Skeletal muscle tissue (tissue), 3 donors: ENCODE measurements at regions not wholly inside any gene's neighbourhood (a gene's known extent, or its start where the extent isn't known, plus 50 kb on each side); places are given as distances from the start of the nearest gene placed in this dataset.

Experiments
- H3K27ac ChIP-seq: one replicate; pipeline ENCODE4 v1.7.0; 2013; ENCODE audit warnings: mild to moderate bottlenecking, low read depth, low read length, inconsistent platforms
- H3K27me3 ChIP-seq, 3 donors: one replicate each; pipeline ENCODE4 v1.7.0; 2013; ENCODE audit warnings: low read length in 3 of 3; ENCODE audit not compliant: control insufficient read depth in 3 of 3, insufficient read depth in 3 of 3
- H3K36me3 ChIP-seq, 3 donors: one replicate each; pipeline ENCODE4 v1.7.0; 2013; ENCODE audit warnings: low read length in 3 of 3; ENCODE audit not compliant: control insufficient read depth in 3 of 3, insufficient read depth in 3 of 3
- H3K4me1 ChIP-seq, 3 donors: one replicate each; pipeline ENCODE4 v1.7.0; 2013; ENCODE audit warnings: low read length in 3 of 3, mild to moderate bottlenecking in 3 of 3; ENCODE audit not compliant: control insufficient read depth in 3 of 3, insufficient read depth in 3 of 3
- H3K4me3 ChIP-seq, 3 donors: one replicate each; pipeline ENCODE4 v1.7.0; 2013; ENCODE audit warnings: low read length in 3 of 3
- H3K9ac ChIP-seq, 3 donors: one replicate each; pipeline ENCODE4 v1.7.0; 2013; ENCODE audit warnings: low read length in 3 of 3, mild to moderate bottlenecking in 3 of 3, moderate library complexity in 2 of 3, low read depth in 1 of 3
- H3K9me3 ChIP-seq, 3 donors: one replicate each; pipeline ENCODE4 v1.7.0; 2013; ENCODE audit warnings: low read length in 3 of 3; ENCODE audit not compliant: control insufficient read depth in 3 of 3
- donor health status: Osteomylitis.

DNA sequence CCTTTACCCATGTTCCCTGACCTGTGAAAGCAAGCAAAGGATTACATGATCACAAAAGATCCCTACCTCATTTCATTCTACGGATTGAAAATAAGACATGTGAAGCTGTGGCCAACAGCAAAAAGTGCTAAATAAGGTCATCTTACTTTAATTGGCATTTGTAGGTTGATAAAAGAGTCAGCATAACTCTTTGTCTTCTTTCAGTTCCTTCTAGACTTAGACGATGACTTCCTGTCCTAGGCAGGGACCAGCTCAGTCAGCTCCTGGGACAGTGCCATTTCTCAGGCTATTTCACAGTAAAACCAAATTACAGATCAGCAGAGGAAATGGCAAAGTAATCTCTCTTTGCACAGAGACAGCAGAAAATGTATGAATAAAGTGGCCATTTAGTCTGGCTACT lies 480.7 kb downstream of the RFPL4B start:
- Histone ChIP-seq H3K4me3 (no peak overlapping the region), H3K4me1 (no peaks in the 10 kb centered on the region), H3K9ac (no peak overlapping the region), H3K27me3 (no peaks in the 10 kb centered on the region), H3K27ac (no peak overlapping the region), H3K9me3 (no peaks in the 10 kb centered on the region), H3K36me3 (no peaks in the 10 kb centered on the region)

DNA sequence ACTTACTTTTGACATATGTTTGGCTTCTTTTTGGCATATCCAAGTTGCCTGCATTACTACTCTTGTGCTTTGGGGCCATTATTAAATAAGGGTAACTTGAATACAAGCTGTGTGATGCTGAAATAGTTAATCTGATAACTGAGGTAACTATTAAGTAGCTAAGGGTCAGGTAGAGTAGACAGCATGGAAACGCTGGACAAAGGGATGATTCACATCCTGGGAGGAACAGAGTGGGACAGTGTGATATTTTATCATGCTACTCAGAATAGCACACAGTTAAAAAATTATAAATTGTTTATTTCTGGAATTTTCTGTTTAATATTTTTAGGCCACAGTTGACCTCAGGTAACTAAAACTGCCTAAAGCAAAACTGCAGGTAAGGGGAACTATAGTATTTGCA lies 483.9 kb downstream of the RFPL4B start:
- Histone ChIP-seq H3K9ac (no peak overlapping the region), H3K4me3 (no peak overlapping the region), H3K9me3 (no peaks in the 10 kb centered on the region), H3K36me3 (no peaks in the 10 kb centered on the region), H3K27me3 (no peaks in the 10 kb centered on the region), H3K4me1 (no peaks in the 10 kb centered on the region), H3K27ac (no peak overlapping the region)

DNA sequence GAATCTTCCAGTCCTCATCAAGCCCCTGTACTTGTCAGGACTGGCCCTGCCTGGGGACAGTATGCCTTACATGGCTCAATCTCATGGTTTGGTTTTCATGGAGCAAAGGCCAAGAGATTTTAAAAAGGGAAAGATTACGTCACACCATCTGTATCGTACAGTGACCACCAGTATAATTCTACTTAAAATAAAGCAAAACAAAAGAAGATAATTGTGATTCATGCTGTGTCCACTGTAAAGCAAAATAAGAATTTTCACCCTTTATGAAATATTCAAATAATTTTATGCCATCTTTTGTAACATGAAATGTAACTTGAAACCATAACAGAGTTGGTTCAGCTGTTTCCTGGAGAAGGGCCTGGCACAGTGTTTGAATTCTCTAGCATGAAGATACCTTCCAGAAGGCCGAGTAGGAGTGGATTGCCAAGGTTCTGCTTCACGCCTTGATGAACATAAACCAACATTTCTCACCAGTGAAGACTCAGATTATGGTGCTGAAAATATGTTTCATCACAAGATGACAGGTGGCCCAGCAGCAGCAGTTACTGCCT lies 486.5 kb downstream of the RFPL4B start:
- H3K9ac ChIP-seq, result no peak overlapping the region
- H3K4me1 ChIP-seq, result no peaks in the 10 kb centered on the region
- H3K27ac ChIP-seq, result no peak overlapping the region

DNA sequence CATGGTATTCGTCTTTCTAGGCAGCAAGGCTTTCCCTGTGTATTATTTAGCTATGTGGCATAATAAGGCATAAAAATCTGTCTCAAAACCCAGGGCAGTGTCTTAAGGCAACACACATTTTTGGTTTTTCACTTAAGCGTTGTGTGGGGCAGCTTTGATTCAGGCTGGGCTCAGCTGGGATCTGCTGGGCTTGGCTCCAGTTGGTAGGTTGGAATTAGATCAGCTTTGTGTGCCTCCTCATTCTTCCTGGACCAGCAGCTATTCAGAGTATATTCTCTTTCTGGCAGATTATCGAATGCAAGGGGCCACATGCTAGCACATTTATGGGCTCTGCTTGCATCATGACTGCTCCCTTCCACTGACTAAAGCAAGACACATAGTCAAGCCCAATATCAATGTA lies 487.9 kb downstream of the RFPL4B start:
- H3K27me3 ChIP-seq, result no peaks in the 10 kb centered on the region
- H3K9me3 ChIP-seq, result no peaks in the 10 kb centered on the region
- H3K36me3 ChIP-seq, result no peaks in the 10 kb centered on the region
- H3K4me1 ChIP-seq, result no peaks in the 10 kb centered on the region
- H3K4me3 ChIP-seq, result no peak overlapping the region
- H3K9ac ChIP-seq, result no peak overlapping the region
- H3K27ac ChIP-seq, result no peak overlapping the region

More for the DNA sequence above, 486.5 kb downstream of the RFPL4B start:
- Histone ChIP-seq H3K27me3 (no peaks in the 10 kb centered on the region), H3K4me3 (no peak overlapping the region), H3K36me3 (no peaks in the 10 kb centered on the region), H3K9me3 (no peaks in the 10 kb centered on the region)

DNA sequence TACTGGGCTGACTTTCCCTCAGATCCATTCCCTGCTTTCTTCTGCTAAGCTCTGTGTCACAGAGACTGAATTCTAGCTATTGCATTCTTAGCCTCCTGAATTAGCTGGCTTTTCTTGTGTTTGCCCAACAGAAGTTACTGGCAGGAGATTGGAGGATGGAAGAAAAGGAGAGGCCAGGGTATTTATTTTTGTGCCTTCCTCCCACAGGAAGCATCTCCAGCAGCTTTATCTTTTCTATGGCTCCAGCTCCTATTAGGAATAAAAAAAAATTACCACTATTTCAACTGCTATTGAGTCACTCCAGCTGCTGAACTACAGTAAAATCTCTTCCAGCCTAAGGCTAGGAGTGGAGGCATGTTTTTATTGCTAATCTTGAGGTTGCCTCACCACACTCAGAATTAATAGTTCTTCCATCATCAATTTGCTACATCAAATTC lies 492.4 kb downstream of the RFPL4B start:
- Histone ChIP-seq H3K4me3 (no peak overlapping the region), H3K36me3 (no peaks in the 10 kb centered on the region), H3K4me1 (no peaks in the 10 kb centered on the region), H3K27ac (no peak overlapping the region), H3K27me3 (no peaks in the 10 kb centered on the region), H3K9ac (no peak overlapping the region), H3K9me3 (no peaks in the 10 kb centered on the region)

DNA sequence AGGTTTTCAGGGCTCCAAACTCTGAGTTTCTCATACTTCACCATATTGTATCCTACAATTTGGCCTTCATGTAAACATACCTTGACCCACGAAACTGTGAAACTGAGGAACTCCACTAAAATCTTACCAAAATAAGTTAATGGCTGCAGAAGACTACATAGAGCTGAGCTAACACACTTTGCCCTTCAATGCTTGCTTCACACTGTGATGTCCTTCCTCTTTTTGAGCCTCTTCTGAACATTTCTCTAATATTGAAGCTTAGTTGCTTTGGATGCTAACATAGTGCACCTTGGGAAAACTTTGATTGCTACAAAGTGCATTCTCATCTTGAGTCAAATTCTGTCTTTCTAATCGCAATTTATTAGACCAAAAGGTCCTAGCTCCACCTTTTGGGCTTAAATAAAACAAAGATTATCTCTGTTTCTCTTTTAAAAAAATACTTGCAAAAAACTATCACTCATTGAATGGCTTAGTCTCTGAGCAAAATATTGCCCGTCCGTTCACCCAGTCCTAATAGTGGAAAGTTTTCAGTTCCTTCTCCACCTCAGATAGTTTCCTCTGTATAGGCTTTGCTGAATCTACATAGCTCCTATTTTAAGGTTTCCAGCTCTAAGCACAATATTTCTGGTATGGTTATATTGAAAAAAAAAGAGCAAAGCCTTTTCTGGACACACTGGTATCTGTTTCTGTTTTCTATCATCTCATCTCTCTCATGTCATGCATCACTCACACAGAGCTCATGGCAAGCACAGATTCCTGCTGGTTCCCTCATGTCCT lies 494.6 kb downstream of the RFPL4B start:
- Histone ChIP-seq H3K4me1 (no peaks in the 10 kb centered on the region), H3K27ac (no peak overlapping the region), H3K9ac (no peak overlapping the region), H3K27me3 (no peaks in the 10 kb centered on the region), H3K4me3 (no peak overlapping the region), H3K36me3 (no peaks in the 10 kb centered on the region), H3K9me3 (no peaks in the 10 kb centered on the region)

DNA sequence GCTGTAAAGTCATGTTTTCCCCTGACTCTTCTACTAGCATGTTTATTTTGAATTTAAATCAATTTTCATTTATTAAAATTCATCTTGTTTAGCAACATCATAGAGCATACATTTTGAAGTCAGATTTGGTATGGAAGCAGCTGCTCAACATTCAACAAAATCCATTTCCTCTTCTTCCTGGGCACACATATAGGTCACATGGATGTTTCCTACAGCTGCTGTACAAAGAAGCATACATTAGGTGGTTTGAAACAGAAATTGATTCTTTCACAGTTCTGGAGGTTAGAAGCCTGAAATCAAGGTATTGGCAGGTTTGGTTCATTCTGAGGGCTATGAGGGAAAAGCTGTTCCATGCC lies 495.2 kb downstream of the RFPL4B start:
- H3K27me3 ChIP-seq, result no peaks in the 10 kb centered on the region

DNA sequence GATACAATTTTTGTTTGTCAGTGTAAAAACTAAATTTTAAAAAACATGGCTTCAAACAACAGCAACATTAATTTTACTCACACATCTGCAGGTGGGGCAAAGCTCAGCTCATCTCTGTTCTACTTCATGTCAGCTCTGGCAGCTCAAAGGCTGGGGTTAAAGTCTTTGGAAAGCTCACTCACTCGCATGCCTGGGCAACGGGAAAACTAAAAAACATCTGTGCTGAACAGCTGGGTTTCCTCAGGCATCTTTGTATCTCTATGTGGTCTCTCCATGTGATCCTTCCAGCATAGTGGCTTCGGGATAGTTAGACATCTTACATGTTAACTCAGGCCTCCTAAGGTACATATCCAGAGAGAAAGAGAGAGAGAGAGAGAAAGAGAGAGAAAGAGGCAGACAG lies 499.6 kb downstream of the RFPL4B start:
- H3K4me1 ChIP-seq, result no peaks in the 10 kb centered on the region

More for the DNA sequence above, 495.2 kb downstream of the RFPL4B start:
- no peak overlapping the region for H3K4me3 ChIP-seq
- H3K9ac ChIP-seq, result no peak overlapping the region
- H3K9me3 ChIP-seq, result no peaks in the 10 kb centered on the region
- no peaks in the 10 kb centered on the region for H3K4me1 ChIP-seq
- no peak overlapping the region for H3K27ac ChIP-seq
- H3K36me3 ChIP-seq, result no peaks in the 10 kb centered on the region

DNA sequence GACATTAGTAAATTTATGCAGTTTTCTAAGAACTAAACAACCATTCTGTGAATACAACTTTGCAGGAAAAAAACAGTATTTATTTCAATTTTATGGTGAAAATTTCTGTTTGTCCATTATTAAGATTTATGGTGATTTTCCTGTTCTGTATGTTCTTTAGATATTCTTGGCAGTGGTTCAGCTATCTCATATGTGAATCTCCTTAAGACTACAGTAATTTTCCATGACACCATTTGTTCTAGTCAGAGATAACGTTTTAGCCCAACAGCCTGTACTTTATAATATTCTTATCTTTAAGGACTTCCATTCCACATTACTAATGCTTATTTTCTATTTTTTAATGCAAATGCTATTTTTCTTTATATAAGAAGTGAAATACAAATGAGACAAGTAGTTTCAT lies 504.0 kb downstream of the RFPL4B start:
- Histone ChIP-seq H3K9ac (no peak overlapping the region), H3K27ac (no peak overlapping the region), H3K4me1 (no peaks in the 10 kb centered on the region), H3K9me3 (no peaks in the 10 kb centered on the region), H3K36me3 (no peaks in the 10 kb centered on the region), H3K27me3 (no peaks in the 10 kb centered on the region), H3K4me3 (no peak overlapping the region)

More for the DNA sequence above, 499.6 kb downstream of the RFPL4B start:
- Histone ChIP-seq H3K4me3 (no peak overlapping the region), H3K27ac (no peak overlapping the region), H3K27me3 (no peaks in the 10 kb centered on the region), H3K9ac (no peak overlapping the region), H3K9me3 (no peaks in the 10 kb centered on the region), H3K36me3 (no peaks in the 10 kb centered on the region)

DNA sequence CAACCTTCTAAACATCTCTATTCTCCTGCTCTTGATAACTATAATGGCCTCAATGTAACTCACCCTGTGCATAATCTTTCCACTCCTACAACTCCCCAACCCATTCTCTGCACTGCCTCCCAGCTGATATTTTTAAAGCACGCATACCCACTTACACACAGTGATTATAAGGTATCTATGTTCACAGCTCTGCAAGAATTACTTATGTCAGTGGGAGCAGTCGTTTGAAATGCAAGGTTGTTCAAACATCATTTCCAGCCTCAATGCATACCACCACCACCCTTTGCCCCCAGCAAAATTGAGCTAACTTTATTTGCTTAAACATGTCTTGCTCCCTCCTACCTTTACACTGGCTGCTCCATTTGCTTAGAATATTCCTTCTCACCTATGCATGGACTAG lies 506.0 kb downstream of the RFPL4B start:
- no peaks in the 10 kb centered on the region for H3K4me1 ChIP-seq
- H3K9ac ChIP-seq, result no peak overlapping the region
- no peaks in the 10 kb centered on the region for H3K27me3 ChIP-seq
- no peak overlapping the region for H3K27ac ChIP-seq
- no peak overlapping the region for H3K4me3 ChIP-seq
- H3K36me3 ChIP-seq, result no peaks in the 10 kb centered on the region
- no peaks in the 10 kb centered on the region for H3K9me3 ChIP-seq
